HT-29 (cell line): ENCODE measurements at regions not wholly inside any gene's neighbourhood (a gene's known extent, or its start where the extent isn't known, plus 50 kb on each side); places are given as distances from the start of the nearest gene placed in this dataset.
A peak's percentile ranks its signal among the peaks of the same experiment; 100 is the strongest.
"Not testable (repeated sequence)": the region's sequence is repeated elsewhere in the genome, so short reads cannot be mapped to it uniquely, and the experiment has no call there.

Experiments
- DNase-seq: peaks from one replicate; pipeline ENCODE4 v3.0.0-alpha.2; 2015; ENCODE audit warnings: low spot score

GRCh38 chr4:86413426-86413825 is 53.6 kb upstream of the MAPK10 start:
- DNase-seq = not testable (repeated sequence)

GRCh38 chr4:86414686-86415085 is 54.8 kb upstream of the MAPK10 start:
- no peak for DNase-seq

- no peak for DNase-seq
Measured at GRCh38 chr4:86416081-86416480, 56.2 kb upstream of the MAPK10 start.

- DNase-seq = no peak
Measured at GRCh38 chr4:86421461-86421860, 61.6 kb upstream of the MAPK10 start.

GRCh38 chr4:86431543-86432116 is 71.8 kb upstream of the MAPK10 start:
- DNase-seq = no peak

GRCh38 chr4:86432559-86433134 is 72.8 kb upstream of the MAPK10 start:
- DNase-seq = no peak

GRCh38 chr4:86439293-86439692 is 79.4 kb upstream of the MAPK10 start:
- DNase-seq = no peak

- DNase-seq = no peak
Measured at GRCh38 chr4:86441175-86441936, 81.5 kb upstream of the MAPK10 start.

- DNase-seq = no peak
Measured at GRCh38 chr4:86442881-86443280, 83.0 kb upstream of the MAPK10 start.

- DNase-seq = no peak
Measured at GRCh38 chr4:86443495-86443894, 83.6 kb upstream of the MAPK10 start.

- no peak for DNase-seq
Measured at GRCh38 chr4:86446996-86447395, 87.1 kb upstream of the MAPK10 start.

- no peak for DNase-seq
Measured at GRCh38 chr4:86448871-86449270, 89.0 kb upstream of the MAPK10 start.

- no peak for DNase-seq
Measured at GRCh38 chr4:86449746-86450588, 90.1 kb upstream of the MAPK10 start.

GRCh38 chr4:86450861-86451260 is 91.0 kb upstream of the MAPK10 start:
- no peak for DNase-seq

GRCh38 chr4:86451560-86452330 is 91.9 kb upstream of the MAPK10 start:
- DNase-seq = peak; percentile 77

- DNase-seq = no peak
Measured at GRCh38 chr4:86452422-86452891, 92.6 kb upstream of the MAPK10 start.

GRCh38 chr4:86452924-86453531 is 93.2 kb upstream of the MAPK10 start:
- peak; percentile 56 for DNase-seq

- DNase-seq = peak; percentile 83
Measured at GRCh38 chr4:86453611-86454072, 93.8 kb upstream of the MAPK10 start.

- DNase-seq = no peak
Measured at GRCh38 chr4:86461849-86462248, 102.0 kb upstream of the MAPK10 start.

- no peak for DNase-seq
Measured at GRCh38 chr4:86472377-86473019, 112.6 kb upstream of the MAPK10 start.
